GM18507 (cell line): ENCODE measurements at regions not wholly inside any gene's neighbourhood (a gene's known extent, or its start where the extent isn't known, plus 50 kb on each side); places are given as distances from the start of the nearest gene placed in this dataset.

ENCODE experiments used
- DNase-seq: peaks from one replicate; pipeline ENCODE4 v3.0.0; 2011; ENCODE audit warnings: low read depth; ENCODE audit not compliant: insufficient read length; ENCODE audit errors: extremely low spot score
- FAIRE-seq: peaks from 2 replicates; lab custom pipeline; 2011; peaks lifted over from hg19 to GRCh38; lab: Jason Lieb, UNC

DNA sequence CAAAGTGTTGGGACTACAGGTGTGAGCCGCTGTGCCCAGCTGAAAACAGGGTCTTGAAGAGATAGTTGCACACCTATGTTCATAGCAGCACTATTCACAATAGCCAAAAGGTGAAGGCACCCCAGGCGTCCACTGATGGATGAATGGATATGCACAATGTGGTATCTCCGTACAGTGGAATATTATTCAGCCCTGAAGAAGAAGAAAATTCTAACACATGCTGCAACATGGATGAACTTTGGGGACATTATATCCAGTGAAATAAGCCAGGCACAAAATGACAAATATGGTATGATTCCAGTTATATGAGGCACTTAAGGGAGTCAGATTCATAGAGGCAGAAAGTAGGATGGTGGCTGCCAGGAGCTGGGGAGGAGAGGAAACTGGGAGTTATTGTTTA is 137.6 kb upstream of the WNT4 start:
- DNase-seq = no peak
- no peak for FAIRE-seq

DNA sequence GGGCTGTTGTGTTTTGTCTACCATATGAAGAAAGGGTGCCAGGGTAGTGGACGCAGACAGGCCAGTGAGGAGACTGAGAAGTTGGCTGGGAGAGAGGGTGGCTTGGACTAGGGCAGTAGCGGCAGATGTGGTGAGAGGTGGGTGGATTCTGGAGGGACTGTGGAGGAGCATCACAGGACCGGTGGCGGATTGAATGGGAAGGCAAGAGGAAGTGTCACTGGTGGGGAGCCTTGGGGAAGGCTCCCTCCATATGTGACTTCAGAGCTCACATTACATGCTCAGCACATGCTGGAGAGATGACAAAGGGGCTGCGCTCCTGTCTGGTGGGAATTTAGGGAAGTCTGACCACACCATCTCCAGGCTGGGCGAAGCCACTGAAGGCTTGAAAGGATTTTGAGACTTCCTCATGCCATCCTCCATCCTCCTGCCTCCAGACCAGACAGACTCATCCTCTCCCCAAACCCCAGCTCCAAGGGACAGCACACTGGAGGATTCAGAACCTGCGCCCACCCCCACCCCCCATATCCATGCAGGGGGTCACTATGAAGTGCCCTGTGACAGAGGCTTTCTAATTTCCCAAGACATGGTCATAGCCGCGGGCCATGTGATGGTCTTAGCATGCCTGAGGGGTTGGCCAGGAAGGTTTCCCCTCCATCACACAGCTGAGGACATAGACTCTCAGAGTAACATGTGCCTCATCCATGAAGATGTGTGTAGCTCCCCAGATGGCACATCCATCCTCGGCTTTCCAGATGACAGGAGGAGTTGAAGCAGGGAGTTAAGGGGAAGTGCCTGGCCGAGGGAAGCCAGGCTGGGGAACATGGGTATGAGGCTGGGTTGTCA is 138.8 kb upstream of the WNT4 start:
- FAIRE-seq = no peak
- DNase-seq = no peak

DNA sequence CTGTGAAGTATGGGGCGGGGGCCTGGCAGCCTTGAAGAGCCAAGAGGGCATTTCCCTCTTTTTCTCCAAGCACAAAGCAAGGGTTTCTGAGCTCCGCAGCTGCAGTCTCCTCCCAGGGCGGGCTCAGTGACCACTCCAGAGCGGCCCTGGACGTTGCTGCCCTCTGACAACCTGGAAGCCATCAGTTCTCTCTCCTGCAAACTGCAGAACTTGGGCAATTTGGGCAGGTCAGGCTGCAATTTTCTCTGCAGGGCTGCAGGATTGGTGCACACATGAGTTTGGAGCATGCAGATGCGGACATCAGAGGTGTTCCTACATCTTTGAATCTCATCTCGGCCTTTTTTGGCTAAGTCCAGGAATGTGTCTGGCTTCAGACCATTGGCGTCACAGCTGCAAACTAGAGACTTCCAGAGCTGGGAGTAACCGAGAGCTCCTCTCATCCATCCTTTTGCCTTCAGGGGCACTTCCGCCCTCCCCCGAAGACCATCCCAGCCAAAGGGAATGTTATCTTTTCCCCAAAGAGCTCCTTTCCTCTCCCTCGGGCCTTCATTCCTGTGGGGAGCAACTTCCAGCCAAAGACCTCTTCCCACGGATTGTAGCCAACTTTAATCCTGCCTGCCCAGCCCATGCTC is 139.6 kb upstream of the WNT4 start:
- FAIRE-seq = no peak

DNA sequence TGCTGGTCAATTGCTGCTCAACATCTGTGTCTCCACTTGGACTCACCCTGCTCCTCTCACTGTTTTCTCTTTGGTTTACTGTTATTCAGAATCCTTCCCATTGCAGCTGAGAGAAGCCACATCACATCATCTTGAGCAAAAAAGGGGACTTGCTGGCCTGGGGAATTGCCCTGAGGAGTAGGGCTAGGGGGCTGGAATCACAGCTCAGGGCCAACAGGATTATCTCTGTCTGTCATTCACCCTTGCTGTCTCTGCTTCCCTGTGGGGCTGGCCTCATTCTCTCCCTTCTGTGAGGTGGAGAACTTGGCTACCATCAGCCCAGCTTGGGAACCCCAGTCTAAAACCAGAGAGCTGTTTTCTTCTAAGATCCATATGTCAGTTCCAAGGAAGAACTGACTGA is 140.7 kb upstream of the WNT4 start:
- FAIRE-seq = no peak

More for the DNA sequence above, 139.6 kb upstream of the WNT4 start:
- DNase-seq = no peak

DNA sequence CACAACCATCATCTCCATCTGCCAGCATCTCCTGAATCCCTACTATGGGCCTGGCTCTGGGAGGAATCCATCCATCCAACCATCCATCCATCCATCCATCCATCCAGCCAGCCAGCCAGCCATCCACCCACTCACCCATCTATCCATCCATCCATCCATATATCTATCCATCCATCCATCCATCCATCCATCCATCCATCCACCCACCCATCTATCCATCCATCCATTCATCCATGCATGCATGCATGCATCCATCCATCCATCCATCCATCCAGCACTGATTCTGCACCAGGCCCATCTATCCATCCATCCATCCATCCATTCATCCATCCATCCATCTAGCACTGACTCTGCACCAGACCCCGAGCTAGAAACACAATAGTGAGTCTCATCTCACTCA is 141.3 kb upstream of the WNT4 start:
- FAIRE-seq (no peak), DNase-seq (no peak)

More for the DNA sequence above, 140.7 kb upstream of the WNT4 start:
- DNase-seq = no peak

DNA sequence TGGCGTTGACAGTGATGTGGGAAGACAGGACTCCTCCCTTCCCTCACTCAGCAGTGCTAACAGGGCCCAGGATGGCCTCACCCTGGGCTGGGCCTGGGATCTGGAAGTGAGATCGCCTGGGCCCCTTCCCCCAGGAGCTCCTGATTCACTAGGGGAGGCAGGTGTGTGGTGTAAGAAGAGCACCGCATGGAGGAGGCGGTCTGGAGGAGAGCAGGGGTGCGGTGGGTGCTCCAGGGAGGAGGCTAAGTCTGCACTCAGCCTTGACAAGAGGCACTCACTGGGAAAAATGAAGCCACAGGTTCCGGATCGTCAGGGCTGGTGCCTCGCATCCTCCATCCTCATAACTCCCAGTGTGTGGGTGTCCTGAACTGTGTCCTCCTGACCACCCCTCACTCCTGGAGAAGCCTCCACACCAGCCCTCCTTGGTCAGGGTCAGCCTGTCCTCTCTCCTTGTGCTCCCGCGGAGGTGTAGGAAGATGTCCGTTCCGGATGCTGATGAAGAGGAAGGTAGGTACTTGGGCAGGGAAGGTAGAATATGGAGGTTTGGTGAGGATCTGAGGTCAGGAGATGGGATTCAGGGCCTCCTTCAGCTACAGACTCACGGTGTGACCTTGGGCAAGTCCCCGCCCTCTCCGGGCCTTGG is 142.1 kb upstream of the WNT4 start:
- DNase-seq (no peak), FAIRE-seq (no peak)

DNA sequence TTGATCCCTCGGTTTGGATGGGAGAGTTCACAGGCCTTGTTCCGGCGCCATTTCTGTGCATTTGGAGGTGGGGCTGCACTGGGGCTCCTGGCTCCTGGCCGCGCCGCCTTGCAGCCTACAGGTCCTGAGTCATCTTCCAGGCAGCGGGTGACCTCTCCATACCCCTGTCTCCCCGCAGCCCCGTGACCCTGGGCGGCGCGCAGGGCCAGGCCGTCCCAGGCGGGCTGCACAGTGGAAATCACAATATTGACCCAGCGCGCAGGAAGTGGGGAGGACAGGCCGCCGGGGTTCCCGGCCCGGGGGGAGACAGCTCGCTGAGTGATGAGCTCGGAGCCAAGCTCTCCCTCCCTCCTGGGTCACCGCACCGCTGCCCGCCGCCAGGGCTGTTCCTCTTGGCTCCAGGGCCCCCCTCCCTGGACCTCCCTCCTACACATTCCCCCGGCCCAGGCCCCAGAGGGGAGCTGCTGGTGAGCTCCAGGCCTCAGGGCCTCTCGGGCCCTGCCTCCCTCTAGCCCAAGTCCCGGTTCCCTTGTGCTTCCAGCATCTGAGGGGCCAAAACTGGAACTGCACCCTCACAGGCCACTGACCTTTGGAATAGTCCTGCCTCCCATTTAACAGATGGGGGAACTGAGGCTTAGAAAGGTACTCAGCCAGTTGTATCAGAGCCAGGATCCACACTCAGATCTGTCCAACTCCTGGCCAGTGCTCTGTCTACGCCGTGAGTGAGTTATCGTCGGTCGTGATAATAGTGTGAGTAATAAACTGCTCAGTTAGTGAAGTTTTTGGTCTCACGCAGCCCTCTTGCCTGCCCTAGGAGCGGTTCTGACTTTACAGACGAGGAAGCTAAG is 142.9 kb upstream of the WNT4 start:
- DNase-seq (no peak), FAIRE-seq (no peak)

DNA sequence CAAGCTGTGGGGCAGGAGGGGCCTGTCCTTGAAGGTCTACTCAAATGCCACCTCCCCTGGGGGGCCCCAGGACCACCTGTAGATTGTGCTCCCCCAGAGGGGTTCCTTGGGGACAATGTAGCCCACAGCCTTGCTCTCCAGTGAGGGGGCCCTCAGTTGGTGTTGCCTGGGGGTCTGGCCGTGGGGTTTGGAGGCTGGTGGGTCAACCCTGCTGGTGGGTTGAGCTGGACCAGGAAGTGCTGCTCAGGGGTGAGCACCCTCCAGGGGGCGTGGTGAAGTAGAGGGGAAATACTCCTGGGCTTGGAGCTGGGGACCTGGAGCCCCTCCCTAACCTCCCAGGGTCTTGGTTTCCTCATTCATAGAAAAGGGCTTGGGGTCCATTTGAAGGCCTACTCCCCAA is 143.6 kb upstream of the WNT4 start:
- FAIRE-seq (no peak), DNase-seq (no peak)

DNA sequence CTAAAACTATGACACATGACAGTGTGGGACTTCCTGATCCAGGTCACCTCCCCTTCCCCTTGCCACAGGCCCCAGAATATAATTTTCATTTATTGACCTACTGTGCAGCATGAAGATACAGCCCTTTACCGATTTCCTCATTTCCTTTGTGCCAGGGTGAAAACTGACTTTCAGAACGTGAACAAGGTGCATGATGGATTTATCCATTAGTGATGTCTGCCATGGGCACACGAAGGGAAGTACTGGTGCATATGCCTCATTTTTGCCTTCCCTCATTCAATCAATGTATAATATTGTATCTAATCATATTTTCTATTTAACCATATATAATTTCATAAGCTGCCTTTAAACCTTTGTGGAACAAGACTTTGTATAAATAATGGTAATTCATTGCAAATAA is 144.4 kb upstream of the WNT4 start:
- no peak for DNase-seq
- FAIRE-seq = no peak

DNA sequence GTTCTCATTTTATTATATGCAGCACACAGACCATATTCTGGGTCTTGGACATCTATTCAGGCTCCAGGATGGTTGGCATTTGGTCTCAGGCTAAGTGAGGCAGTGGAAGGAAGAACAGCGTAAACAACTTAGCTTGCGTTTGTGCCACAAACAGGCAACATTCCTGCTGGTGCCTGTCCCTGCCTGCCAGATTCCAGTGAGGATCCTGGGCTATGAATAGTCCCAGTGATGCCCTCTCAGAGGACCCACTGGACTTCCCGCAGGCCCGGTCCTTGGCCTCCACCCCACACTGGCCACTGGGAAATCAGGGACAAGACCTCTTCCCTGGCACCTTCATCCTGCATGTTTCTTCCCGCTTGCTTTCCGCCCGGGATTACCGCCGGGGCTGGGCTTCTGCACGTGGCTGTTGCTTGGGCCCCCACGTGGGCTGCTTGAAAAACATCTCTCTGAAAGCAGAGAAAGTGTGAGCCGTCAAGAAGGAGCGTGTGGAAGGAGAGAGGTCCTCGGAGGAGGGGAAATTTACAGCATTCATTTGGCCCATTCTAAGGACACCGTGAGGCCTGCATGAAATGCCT is 145.1 kb upstream of the WNT4 start:
- FAIRE-seq (no peak), DNase-seq (no peak)

DNA sequence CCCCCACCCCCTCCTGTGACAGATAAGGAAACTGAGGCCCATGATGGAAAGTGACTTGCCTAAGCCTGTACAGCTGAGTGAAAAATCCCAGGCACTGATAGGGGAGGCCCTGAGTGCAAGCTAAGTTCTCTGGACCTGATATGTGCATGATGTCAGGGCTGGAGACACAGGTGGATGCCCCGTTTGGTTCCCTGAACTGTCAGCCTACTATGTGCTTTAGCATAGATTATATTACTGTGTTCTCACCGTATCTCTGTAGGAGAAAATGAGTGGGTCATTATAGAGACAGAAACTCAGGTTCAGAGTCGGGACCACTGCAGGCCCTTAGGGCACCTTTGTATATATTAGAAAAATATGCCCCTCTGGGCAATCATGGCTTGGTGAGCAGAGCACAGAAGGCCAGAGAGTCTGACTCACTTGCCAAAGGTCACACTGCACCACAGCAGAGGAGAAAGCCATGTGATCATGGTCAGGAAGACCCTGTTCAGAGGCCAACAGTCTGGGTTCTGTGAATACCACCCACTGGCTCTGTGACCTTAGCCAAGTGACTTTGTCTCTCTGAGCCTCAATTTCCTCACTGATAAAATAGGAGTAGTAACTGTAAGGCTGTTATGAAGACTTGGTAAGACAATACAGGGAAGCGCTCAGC is 145.8 kb upstream of the WNT4 start:
- DNase-seq (no peak), FAIRE-seq (no peak)

DNA sequence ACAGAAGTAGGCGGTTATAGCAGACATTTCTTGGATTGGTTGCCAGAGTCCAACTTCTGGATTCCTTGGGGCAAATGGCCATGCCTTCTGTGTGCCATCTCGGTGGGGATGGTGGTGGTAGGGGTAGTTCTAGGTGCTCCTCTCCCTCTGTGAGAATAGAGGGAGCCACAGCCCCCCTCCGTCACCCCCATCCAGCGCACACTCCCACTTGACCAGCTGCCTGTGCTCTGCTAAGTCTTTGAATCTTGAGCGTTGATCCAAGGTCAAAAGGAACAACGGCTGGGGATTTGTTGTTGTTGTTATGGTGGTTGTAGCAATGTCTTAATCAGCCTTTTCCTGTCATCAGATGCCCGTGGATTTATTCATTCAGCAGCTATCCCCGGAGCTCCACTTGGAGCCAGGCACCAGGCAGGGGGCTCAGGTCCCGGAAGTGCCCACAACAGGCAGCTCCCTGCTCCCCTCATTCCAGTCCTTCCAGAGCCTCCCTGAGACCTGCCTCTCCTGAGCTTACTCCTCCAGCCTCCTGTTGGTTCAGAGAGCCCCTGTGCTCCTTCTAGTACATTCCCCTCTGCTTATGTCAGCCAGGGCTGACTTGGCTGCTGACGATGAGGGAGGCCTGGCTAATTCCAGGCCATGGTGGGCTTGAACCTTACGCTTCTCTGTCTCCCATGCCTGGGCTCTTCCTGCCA is 146.6 kb upstream of the WNT4 start:
- no peak for FAIRE-seq

DNA sequence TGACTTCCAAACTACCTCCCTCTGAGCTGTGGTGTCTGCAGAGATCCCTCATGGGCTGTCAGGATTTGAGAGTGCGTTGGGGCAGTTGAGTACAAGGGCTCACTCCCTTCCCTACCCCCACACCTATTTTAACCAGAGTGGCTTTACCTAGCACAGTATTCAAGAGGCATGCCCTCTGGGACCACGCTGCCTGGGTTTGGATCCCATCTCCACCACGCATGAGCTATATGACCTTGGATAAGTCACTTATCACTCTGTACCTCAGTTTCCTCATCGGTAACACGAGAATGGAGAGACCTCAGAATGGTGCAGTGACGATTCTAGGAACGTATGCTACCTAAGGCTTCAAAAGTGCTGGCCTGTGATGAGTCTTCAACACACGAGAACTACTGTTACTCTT is 147.3 kb upstream of the WNT4 start:
- no peak for FAIRE-seq
- DNase-seq = no peak

More for the DNA sequence above, 146.6 kb upstream of the WNT4 start:
- DNase-seq = no peak

DNA sequence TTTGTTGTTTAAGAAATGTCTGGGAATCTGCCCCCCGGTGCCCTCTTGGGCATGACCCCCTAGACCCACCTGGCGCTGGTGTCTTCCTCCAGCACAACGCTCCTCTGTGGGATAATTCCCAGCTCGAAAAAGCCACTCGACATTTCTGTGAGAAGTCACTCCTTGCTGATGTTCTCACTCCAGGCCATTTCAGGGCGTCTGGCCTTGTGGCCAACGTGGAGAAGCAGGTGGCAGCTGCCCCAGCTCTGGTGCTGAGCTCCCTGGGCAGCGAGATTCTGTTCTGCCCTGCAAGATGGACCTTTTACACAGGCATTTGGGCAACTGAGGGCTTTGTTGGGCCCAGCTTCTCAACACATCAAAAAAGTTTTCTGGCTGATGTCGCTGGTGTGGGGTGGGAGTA is 147.7 kb upstream of the WNT4 start:
- FAIRE-seq (no peak), DNase-seq (no peak)

DNA sequence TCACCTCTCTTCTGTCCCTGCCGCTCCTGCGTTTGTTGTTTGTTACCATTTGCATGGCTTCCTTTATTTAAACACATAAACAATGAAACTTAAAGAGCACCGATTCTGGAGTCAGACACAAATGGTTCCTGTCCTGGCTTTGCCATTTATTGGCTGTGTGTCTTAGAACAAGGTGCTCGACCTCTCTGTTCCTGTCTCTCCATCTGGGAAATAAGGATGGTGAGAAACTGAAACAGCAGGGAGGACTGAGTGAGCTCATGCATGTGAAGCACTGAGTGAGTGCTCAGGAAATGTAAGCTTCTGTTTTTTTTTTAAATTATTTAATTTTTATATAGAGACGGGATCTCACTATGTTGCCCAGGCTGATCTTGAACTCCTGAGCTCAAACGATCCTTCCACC is 148.2 kb upstream of the WNT4 start:
- DNase-seq = no peak
- no peak for FAIRE-seq

DNA sequence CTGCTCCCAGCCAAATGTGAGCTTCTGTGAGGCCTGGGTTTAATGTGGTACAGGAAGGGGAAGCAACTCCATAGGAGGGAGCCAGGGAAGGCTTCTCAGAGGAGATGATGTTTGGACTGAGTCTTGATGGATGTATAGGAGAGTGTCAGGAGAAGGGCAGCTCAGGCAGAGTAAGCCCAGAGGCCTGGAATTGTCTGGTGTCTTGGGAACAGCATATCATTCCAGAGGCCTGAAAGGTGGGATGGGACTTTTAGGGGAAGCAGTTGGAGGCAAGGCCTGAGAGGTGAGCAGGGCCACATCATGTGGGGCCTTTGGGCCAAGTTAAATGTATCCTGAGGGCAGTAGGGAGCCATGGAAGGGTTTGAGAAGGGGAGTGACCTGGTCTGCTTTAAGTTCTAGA is 148.6 kb upstream of the WNT4 start:
- DNase-seq = no peak
- no peak for FAIRE-seq

DNA sequence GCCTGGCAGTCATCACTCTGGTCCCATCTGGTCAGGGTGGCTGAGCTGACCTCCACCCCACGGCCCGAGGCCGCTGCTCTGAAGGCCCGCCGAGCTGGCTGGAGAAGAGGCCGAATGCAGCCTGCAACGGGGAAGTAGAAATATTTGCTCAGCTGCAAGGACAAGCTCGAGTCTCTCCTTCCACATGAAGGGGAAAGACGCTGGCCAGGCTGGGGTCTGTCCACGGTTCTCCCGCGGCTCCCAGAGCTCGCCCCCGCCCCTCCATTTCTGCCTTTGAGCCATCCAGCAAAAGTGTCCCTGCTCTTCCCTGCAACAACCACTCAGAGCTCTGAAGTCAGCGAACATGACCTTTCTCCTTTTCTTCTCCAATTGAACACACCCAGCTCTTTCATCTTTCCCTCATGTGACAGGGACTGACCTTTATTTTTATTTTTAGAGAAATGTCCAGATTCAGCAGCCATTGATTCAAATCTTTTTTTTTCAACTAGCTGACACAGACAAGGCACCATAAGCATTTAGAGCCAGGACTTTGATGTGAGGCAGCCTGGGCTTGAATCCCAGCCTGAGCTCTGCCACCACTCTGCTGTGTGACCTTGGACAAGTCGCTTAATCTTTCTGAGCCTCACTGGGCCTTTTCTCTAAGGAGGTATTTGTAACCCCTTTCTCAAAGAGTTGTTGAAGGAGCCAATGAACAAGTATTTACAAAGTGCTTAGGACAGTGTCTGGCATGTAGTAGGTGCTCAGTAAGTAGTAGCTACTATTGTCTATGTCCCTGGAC is 149.3 kb upstream of the WNT4 start:
- DNase-seq (no peak), FAIRE-seq (no peak)

DNA sequence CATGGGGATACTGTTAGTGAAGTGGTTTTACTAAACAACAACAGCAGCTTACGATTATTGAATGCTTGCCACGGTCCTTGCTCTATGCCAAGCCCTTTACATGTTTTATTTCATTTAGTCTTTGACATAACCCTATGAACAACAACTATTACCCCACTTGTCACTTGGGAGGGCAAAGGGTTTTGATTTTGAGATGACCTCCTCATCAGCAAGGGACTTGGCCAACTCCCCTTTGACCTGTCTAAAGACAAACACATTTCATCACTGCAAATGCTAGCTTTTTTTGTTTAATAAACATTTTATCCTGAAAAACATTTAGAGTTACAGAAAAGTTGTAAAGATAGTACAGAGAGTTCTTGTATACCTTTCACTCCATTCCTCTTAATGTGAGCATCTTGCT is 152.5 kb upstream of the WNT4 start:
- FAIRE-seq (no peak), DNase-seq (no peak)
